NT2/D1 (cell line): ENCODE measurements at regions not wholly inside any gene's neighbourhood (a gene's known extent, or its start where the extent isn't known, plus 50 kb on each side); places are given as distances from the start of the nearest gene placed in this dataset.
"Not testable (repeated sequence)": the region's sequence is repeated elsewhere in the genome, so short reads cannot be mapped to it uniquely, and the experiment has no call there.

ENCODE experiments used
- DNase-seq: peaks from one replicate; pipeline ENCODE4 v3.0.0-alpha.2; 2011; ENCODE audit warnings: low read depth, low spot score
- H3K27me3 ChIP-seq: 2 replicates; pipeline ENCODE4 v1.6.0; 2011; ENCODE audit warnings: mild to moderate bottlenecking; ENCODE audit not compliant: insufficient read length, insufficient read depth
- H3K36me3 ChIP-seq: 2 replicates; pipeline ENCODE4 v1.6.1; 2011; ENCODE audit warnings: mild to moderate bottlenecking, low read length, mixed read lengths; ENCODE audit not compliant: insufficient read depth, insufficient read length
- H3K4me1 ChIP-seq: 2 replicates; pipeline ENCODE4 v1.5.1; 2011; ENCODE audit not compliant: insufficient read depth, insufficient read length
- H3K4me3 ChIP-seq: 2 replicates; pipeline ENCODE4 v1.5.1; 2011; ENCODE audit warnings: low read depth; ENCODE audit not compliant: insufficient read length
- H3K9ac ChIP-seq: 2 replicates; pipeline ENCODE4 v1.6.0; 2011; ENCODE audit warnings: low read depth; ENCODE audit not compliant: insufficient read length
- H3K9me3 ChIP-seq: 2 replicates; pipeline ENCODE4 v1.5.1; 2011; ENCODE audit warnings: mild to moderate bottlenecking, low read length; ENCODE audit not compliant: insufficient read depth
- SUZ12 ChIP-seq: IDR thresholded peaks from 2 replicates; pipeline ENCODE4 v1.6.1; 2011; ENCODE audit not compliant: insufficient read length, insufficient read depth; ENCODE audit errors: extremely low read depth
- YY1 ChIP-seq: IDR thresholded peaks from 2 replicates; pipeline ENCODE4 v1.6.1; 2011; ENCODE audit not compliant: insufficient read length, insufficient read depth
- ZNF274 ChIP-seq: IDR thresholded peaks from 2 replicates; pipeline ENCODE4 v1.6.1; 2011; ENCODE audit warnings: mild to moderate bottlenecking, low read depth, low read length

DNA sequence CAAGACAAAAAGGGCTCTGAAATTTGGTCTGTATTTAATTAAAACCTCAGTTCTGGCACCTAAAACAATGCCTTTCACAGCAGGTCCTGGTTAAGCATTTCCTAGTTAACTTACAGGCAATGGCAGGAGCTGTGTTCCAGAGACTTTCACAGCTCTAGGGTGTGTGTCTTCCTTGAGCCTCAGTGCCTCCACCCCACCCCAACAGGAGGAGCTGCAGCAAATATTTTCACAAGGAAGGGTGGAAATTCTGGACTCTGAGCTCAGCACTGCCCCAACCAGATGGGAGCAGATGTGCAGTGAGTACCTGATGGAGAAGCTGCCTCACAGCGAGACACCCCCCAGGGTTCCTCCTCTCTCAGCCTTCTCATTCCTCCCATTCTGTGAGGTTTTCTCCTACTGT is 106.3 kb upstream of the SPATA12 start:
- Histone ChIP-seq H3K9me3 (no peaks in the 10 kb centered on the region), H3K9ac (no peak overlapping the region), H3K4me1 (no peaks in the 10 kb centered on the region), H3K4me3 (no peak overlapping the region), H3K36me3 (no peaks in the 10 kb centered on the region), H3K27me3 (no peaks in the 10 kb centered on the region)
- TF ChIP-seq YY1 (no peak), ZNF274 (no peak), SUZ12 (no peak)
- no peak for DNase-seq

- Histone ChIP-seq H3K36me3 (no peaks in the 10 kb centered on the region), H3K4me3 (no peak overlapping the region)
Measured at GRCh38 chr3:56952846-56953245, 107.6 kb upstream of the SPATA12 start.

GRCh38 chr3:56952061-56952460 is 108.4 kb upstream of the SPATA12 start:
- H3K27me3 ChIP-seq: no peaks in the 10 kb centered on the region
- no peak overlapping the region for H3K4me3 ChIP-seq
- DNase-seq: no peak
- no peak overlapping the region for H3K9ac ChIP-seq
- no peaks in the 10 kb centered on the region for H3K9me3 ChIP-seq
- no peaks in the 10 kb centered on the region for H3K4me1 ChIP-seq
- TF ChIP-seq SUZ12: no peak
- no peak for TF ChIP-seq ZNF274
- TF ChIP-seq YY1: no peak
- H3K36me3 ChIP-seq: no peaks in the 10 kb centered on the region

More at GRCh38 chr3:56952846-56953245, 107.6 kb upstream of the SPATA12 start:
- no peak for DNase-seq
- H3K9ac ChIP-seq: no peak overlapping the region
- TF ChIP-seq YY1: no peak
- TF ChIP-seq SUZ12: no peak
- TF ChIP-seq ZNF274: no peak
- H3K9me3 ChIP-seq: no peaks in the 10 kb centered on the region
- no peaks in the 10 kb centered on the region for H3K27me3 ChIP-seq
- no peaks in the 10 kb centered on the region for H3K4me1 ChIP-seq

GRCh38 chr3:56951366-56951765 is 109.1 kb upstream of the SPATA12 start:
- Histone ChIP-seq H3K27me3 (no peaks in the 10 kb centered on the region), H3K9me3 (no peaks in the 10 kb centered on the region), H3K4me3 (no peak overlapping the region), H3K4me1 (no peaks in the 10 kb centered on the region), H3K9ac (no peak overlapping the region), H3K36me3 (no peaks in the 10 kb centered on the region)
- DNase-seq: no peak
- no peak for TF ChIP-seq SUZ12
- no peak for TF ChIP-seq YY1
- TF ChIP-seq ZNF274: no peak

GRCh38 chr3:56945378-56945777 is 115.1 kb upstream of the SPATA12 start:
- H3K9me3 ChIP-seq: peaks cover 16% of the 10 kb centered on the region; the same call in 1 of the 2 replicates
- H3K9ac ChIP-seq, DNase-seq, H3K36me3 ChIP-seq, H3K4me3 ChIP-seq, H3K4me1 ChIP-seq, H3K27me3 ChIP-seq: not testable (repeated sequence)

GRCh38 chr3:56942523-56942922 is 117.9 kb upstream of the SPATA12 start:
- Histone ChIP-seq H3K9me3 (peaks cover 16% of the 10 kb centered on the region; the same call in 1 of the 2 replicates), H3K9ac (no peak overlapping the region), H3K27me3 (no peaks in the 10 kb centered on the region), H3K4me1 (no peaks in the 10 kb centered on the region), H3K4me3 (no peak overlapping the region), H3K36me3 (no peaks in the 10 kb centered on the region)
- DNase-seq: no peak
- TF ChIP-seq SUZ12: no peak
- no peak for TF ChIP-seq YY1
- TF ChIP-seq ZNF274: no peak

- Histone ChIP-seq H3K9me3 (peaks cover 16% of the 10 kb centered on the region; the same call in 1 of the 2 replicates), H3K36me3 (no peaks in the 10 kb centered on the region), H3K27me3 (no peaks in the 10 kb centered on the region), H3K4me3 (no peak overlapping the region), H3K9ac (no peak overlapping the region), H3K4me1 (no peaks in the 10 kb centered on the region)
- TF ChIP-seq SUZ12 (no peak), YY1 (no peak), ZNF274 (no peak)
- no peak for DNase-seq
Measured at GRCh38 chr3:56940976-56941375, 119.5 kb upstream of the SPATA12 start.

DNA sequence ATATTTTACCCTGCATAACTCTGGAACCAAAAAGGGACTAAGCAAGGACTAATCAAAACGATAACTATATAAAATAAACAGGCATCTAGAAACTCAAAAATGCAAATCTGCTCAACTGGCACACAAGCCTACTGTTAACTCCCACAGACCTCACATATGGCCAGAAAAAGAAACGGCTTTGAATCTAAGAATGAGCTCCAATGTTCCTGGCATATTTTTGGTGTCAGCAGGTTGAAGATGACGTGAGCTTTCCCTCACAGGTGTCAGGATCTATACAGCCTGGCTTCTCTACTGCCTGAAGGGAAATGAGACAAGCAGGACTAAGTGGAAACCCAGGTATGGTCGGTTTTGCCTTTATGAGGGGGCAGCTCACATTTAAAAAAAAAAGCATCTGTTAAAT is 120.1 kb upstream of the SPATA12 start:
- no peak for DNase-seq
- H3K27me3 ChIP-seq: no peaks in the 10 kb centered on the region
- TF ChIP-seq SUZ12 (no peak), YY1 (no peak), ZNF274 (no peak)

More for the DNA sequence above, 120.1 kb upstream of the SPATA12 start:
- Histone ChIP-seq H3K4me3 (no peak overlapping the region), H3K4me1 (no peaks in the 10 kb centered on the region), H3K36me3 (no peaks in the 10 kb centered on the region), H3K9ac (no peak overlapping the region), H3K9me3 (peaks cover 13% of the 10 kb centered on the region; the same call in 1 of the 2 replicates)
